K562 (cell line): ENCODE measurements at regions not wholly inside any gene's neighbourhood (a gene's known extent, or its start where the extent isn't known, plus 50 kb on each side); places are given as distances from the start of the nearest gene placed in this dataset.
A peak's percentile ranks its signal among the peaks of the same experiment; 100 is the strongest.

ENCODE experiments used
- ATAC-seq: fragments of 200-7000 bp; cut with Tn5 transposase; 3 replicates; pipeline ENCODE4 v1.9.1; 2020; ENCODE audit warnings: moderate library complexity
- BruUV-seq: library from RNA; stranded (reverse); fragments of 400-500 nt; replicated peaks from 2 replicates; lab custom pipeline; 2021; lab: Mats Ljungman, UMichigan
- CTCF ChIA-PET: fragments of 300-600 bp; formaldehyde crosslinking; extraction: SDS; loops from one replicate; lab custom pipeline; 2021; ENCODE audit warnings: low intra/inter-chr PET ratio; lab: Yijun Ruan, JAX
- POLR2A ChIA-PET: fragments of 300-600, 350-650 bp; sonication (Branson Sonifier 250); formaldehyde crosslinking; extraction: SDS; loops from one replicate; lab custom pipeline; 2021; ENCODE audit warnings: antibody characterized with exemption, inconsistent platforms; lab: Yijun Ruan, JAX
- DNase-seq, 4 experiments: peaks; one replicate each; pipeline versions ENCODE4 v3.0.0 to v3.0.0-alpha.2; 2011 to 2018; ENCODE audit warnings: low spot score in 3 of 4, mixed read lengths in 3 of 4; ENCODE audit errors: extremely low read depth in 1 of 4
- FAIRE-seq: peaks from 2 replicates; lab custom pipeline; 2011; peaks lifted over from hg19 to GRCh38; lab: Jason Lieb, UNC
- H2AFZ ChIP-seq: 2 replicates; pipeline ENCODE4 v1.6.0; 2011; ENCODE audit warnings: low read depth, low read length, control low read depth, inconsistent platforms
- H3K27ac ChIP-seq: fragments of 200-600 bp; 3 replicates; pipeline ENCODE4 v1.8.0; 2011; ENCODE audit warnings: low read depth, mild to moderate bottlenecking, control low read depth, inconsistent platforms, low read length, moderate library complexity, mixed read lengths; ENCODE audit errors: extremely low read depth
- H3K27me3 ChIP-seq, 2 experiments: fragments of 300-600 bp in 1 of 2; 2 replicates in 1 of 2; 3 replicates in 1 of 2; pipeline versions ENCODE4 v1.6.0 to v1.8.0; 2011; ENCODE audit warnings: inconsistent platforms in 2 of 2, low read length in 2 of 2, mild to moderate bottlenecking in 1 of 2, mixed read lengths in 1 of 2, moderate library complexity in 1 of 2; ENCODE audit not compliant: control insufficient read depth in 2 of 2, insufficient read depth in 2 of 2
- H3K36me3 ChIP-seq: fragments of 300-600 bp; 3 replicates; pipeline ENCODE4 v1.8.0; 2011; ENCODE audit warnings: mild to moderate bottlenecking, low read length, inconsistent platforms; ENCODE audit not compliant: control insufficient read depth, insufficient read depth
- H3K4me1 ChIP-seq, 2 experiments: fragments of 200-600 bp in 1 of 2; replicated peaks in 1 of 2; 2 replicates in 1 of 2; 3 replicates in 1 of 2; pipeline versions ENCODE4 v1.5.1 to v1.8.0; 2011; ENCODE audit warnings: inconsistent platforms in 2 of 2, low read length in 2 of 2, mild to moderate bottlenecking in 1 of 2, mixed read lengths in 1 of 2, moderate library complexity in 1 of 2; ENCODE audit not compliant: control insufficient read depth in 2 of 2, insufficient read depth in 2 of 2
- H3K4me2 ChIP-seq: 2 replicates; pipeline ENCODE4 v1.6.1; 2011; ENCODE audit warnings: low read length, control low read depth, inconsistent platforms, mixed read lengths; ENCODE audit not compliant: insufficient read depth
- H3K4me3 ChIP-seq: fragments of 200-600 bp; sonication (generic), shearing (Covaris generic); 2 replicates; pipeline ENCODE4 v1.5.1; 2016; ENCODE audit warnings: control low read depth, inconsistent platforms
- H3K79me2 ChIP-seq: fragments of 200-600 bp; 3 replicates; pipeline ENCODE4 v1.8.0; 2011; ENCODE audit warnings: low read length, inconsistent platforms; ENCODE audit not compliant: control insufficient read depth, insufficient read depth
- H3K9ac ChIP-seq, 2 experiments: 2 replicates each; pipeline versions ENCODE4 v1.6.0 to v1.6.1; 2011; ENCODE audit warnings: low read depth in 2 of 2, low read length in 2 of 2, control low read depth in 1 of 2, inconsistent platforms in 1 of 2, mild to moderate bottlenecking in 1 of 2, mixed read lengths in 1 of 2; ENCODE audit not compliant: insufficient read depth in 1 of 2
- H3K9me1 ChIP-seq: one replicate; pipeline ENCODE4 v1.6.0; 2011; ENCODE audit warnings: inconsistent platforms, mild to moderate bottlenecking, low read length, moderate library complexity; ENCODE audit not compliant: control insufficient read depth, insufficient read depth
- H3K9me3 ChIP-seq: replicated peaks from 2 replicates; pipeline ENCODE4 v1.5.1; 2011; ENCODE audit warnings: low read depth, low read length, inconsistent platforms; ENCODE audit not compliant: control insufficient read depth, insufficient read depth
- H4K20me1 ChIP-seq: replicated peaks from 2 replicates; pipeline ENCODE4 v1.6.1; 2011; ENCODE audit warnings: low read length, inconsistent platforms, mixed read lengths; ENCODE audit not compliant: control insufficient read depth, insufficient read depth
- CSDE1 ChIP-seq, 2 experiments: fragments of 450-650 bp; IDR thresholded peaks; 2 replicates each; pipeline ENCODE4 v1.6.1; 2016; ENCODE audit warnings: mild to moderate bottlenecking in 1 of 2
- IFI16 ChIP-seq: fragments of 250-450 bp; sonication (Bioruptor Pico); IDR thresholded peaks from 2 replicates; pipeline ENCODE4 v2.1.2; 2022; ENCODE audit warnings: mild to moderate bottlenecking, inconsistent platforms
- LARP7 ChIP-seq: fragments of 450-650 bp; IDR thresholded peaks from 2 replicates; pipeline ENCODE4 v1.6.1; 2016
- MAZ ChIP-seq, 2 experiments: fragments of 450-650 bp in 1 of 2; sonication (generic) in 1 of 2; formaldehyde crosslinking; IDR thresholded peaks in 1 of 2; conservative IDR thresholded peaks in 1 of 2; 2 replicates each; pipeline versions ENCODE4 v1.4.0 to v1.5.0; 2020; ENCODE audit warnings: mild to moderate bottlenecking in 1 of 2, missing genetic modification reagents in 1 of 2
- MTA1 ChIP-seq: fragments of 450-650 bp; IDR thresholded peaks from 2 replicates; pipeline ENCODE4 v1.6.1; 2017; ENCODE audit warnings: borderline replicate concordance
- NCOA4 ChIP-seq: fragments of 450-650 bp; IDR thresholded peaks from 2 replicates; pipeline ENCODE4 v1.6.1; 2018; ENCODE audit warnings: mild to moderate bottlenecking; ENCODE audit not compliant: partially characterized antibody
- PHB ChIP-seq: fragments of 250-450 bp; sonication (Bioruptor Pico); IDR thresholded peaks from 2 replicates; pipeline ENCODE4 v1.5.0; 2021
- POLR2H ChIP-seq: IDR thresholded peaks from 2 replicates; pipeline ENCODE4 v1.6.1; 2016; ENCODE audit warnings: missing genetic modification characterization, low read depth, mild to moderate bottlenecking, control low read depth, missing compliant biosample characterization, moderate library complexity
- SIX5 ChIP-seq, 2 experiments: IDR thresholded peaks; 2 replicates each; pipeline ENCODE4 v1.6.1; 2011; ENCODE audit warnings: low read length in 2 of 2, borderline replicate concordance in 1 of 2, low read depth in 1 of 2, mild to moderate bottlenecking in 1 of 2, moderate library complexity in 1 of 2; ENCODE audit not compliant: insufficient read depth in 1 of 2
- ZNF695 ChIP-seq: fragments of 450-650 bp; formaldehyde crosslinking; IDR thresholded peaks from 2 replicates; pipeline ENCODE4 v1.4.0; 2020; ENCODE audit warnings: mild to moderate bottlenecking, moderate library complexity
- WGBS: fragments of 100-300 bp; shearing (Covaris generic); methylation state at CpG from one replicate; pipeline ENCODE4 v1.1.6; 2016; ENCODE audit warnings: low coverage, mixed read lengths; ENCODE audit not compliant: insufficient coverage; ENCODE audit errors: missing lambda C conversion rate; 5-methylcytosine and 5-hydroxymethylcytosine counted together
- in situ Hi-C: fragments of 300-500 bp; cut with MboI; formaldehyde crosslinking; loops from 4 replicates; pipeline ENCODE4 v1.15.0; 2018; ENCODE audit warnings: inconsistent platforms, mixed read lengths
- intact Hi-C: fragments of 100-400 bp; cut with micrococcal nuclease; formaldehyde crosslinking; loops from 2 replicates; pipeline ENCODE4 v1.14.2; 2022
- TF ChIP-seq, protein P1 (sequence below): fragments of 200-400 bp; formaldehyde crosslinking; IDR thresholded peaks from 2 replicates; pipeline ENCODE4 v1.6.1; 2017; ENCODE audit warnings: mild to moderate bottlenecking, low read depth, low read length, moderate library complexity
- TF ChIP-seq, protein P2 (sequence below): fragments of 450-650 bp; IDR thresholded peaks from 2 replicates; pipeline ENCODE4 v1.6.1; 2016; ENCODE audit warnings: borderline replicate concordance
- TF ChIP-seq, protein P3 (sequence below): fragments of 450-650 bp; formaldehyde crosslinking; conservative IDR thresholded peaks from 2 replicates; pipeline ENCODE4 v1.4.0; 2022; ENCODE audit warnings: mild to moderate bottlenecking, missing genetic modification characterization
- TF ChIP-seq, protein P4 (sequence below), 2 experiments: fragments of 450-650 bp; IDR thresholded peaks; 2 replicates each; pipeline ENCODE4 v1.6.1; 2016

DNA sequence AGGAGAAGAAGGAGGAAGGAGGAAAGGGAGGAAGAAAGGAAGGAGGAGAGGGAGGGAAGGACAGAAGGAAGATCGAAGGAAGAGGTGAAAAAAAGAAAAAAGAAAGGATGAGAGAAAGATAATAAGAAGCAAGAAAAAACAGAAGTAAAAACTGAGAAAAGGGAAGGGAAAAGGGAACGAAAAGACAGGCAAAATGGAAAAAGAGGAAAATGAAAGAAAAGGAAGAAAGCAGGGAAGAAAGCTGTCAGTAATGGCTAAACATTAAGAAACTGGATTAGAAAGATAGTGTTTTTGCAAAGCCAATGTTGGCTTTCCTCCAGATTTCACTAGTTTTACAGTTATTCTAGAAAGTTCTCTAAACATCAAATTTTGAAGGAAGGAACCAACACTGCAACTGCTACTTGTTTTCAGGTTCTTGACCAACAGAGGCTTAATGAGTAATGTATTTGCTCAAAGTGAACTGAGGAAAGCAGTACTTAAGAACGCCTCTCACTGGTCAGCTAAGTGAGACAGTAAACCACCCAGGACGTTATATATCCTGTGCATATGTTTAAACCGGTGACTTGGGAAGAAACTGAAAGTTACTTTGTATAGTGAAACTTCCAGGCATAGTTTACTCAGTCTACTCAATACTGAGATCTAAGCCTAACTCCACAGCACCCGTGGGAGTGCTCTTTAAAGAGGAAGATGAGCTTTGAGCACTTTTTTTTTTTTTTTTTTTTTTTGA, 286.2 kb upstream of the TRIB2 start:
- intact Hi-C loops = loop anchor here (5.0 to 10.0 kb wide), 2 partner anchors 256 to 502 kb away; no protein-coding TSS in a partner anchor
- BruUV-seq = no TSS peak
- TF ChIP-seq NCOA4 = peak; percentile 49
- TF ChIP-seq PHB (CRISPR knock-in tag) = no peak
- TF ChIP-seq MAZ (CRISPR knock-in tag; conservative IDR thresholded peaks at IDR 0.05 in 1 of 2, IDR thresholded peaks at IDR 0.05 in 1 of 2) = 0 out of 4 replicates have a peak, but pooled peaks of 1 of the 2 experiments have one; percentile 20
- TF ChIP-seq CSDE1 (IDR thresholded peaks at IDR 0.05) = 0 out of 4 replicates have a peak, but pooled peaks of 1 of the 2 experiments have one; percentile 54
- peak; percentile 63; the same call in 1 of the 2 replicates for TF ChIP-seq MTA1
- TF ChIP-seq ZNF695 = no peak
- TF ChIP-seq, protein P1, sequence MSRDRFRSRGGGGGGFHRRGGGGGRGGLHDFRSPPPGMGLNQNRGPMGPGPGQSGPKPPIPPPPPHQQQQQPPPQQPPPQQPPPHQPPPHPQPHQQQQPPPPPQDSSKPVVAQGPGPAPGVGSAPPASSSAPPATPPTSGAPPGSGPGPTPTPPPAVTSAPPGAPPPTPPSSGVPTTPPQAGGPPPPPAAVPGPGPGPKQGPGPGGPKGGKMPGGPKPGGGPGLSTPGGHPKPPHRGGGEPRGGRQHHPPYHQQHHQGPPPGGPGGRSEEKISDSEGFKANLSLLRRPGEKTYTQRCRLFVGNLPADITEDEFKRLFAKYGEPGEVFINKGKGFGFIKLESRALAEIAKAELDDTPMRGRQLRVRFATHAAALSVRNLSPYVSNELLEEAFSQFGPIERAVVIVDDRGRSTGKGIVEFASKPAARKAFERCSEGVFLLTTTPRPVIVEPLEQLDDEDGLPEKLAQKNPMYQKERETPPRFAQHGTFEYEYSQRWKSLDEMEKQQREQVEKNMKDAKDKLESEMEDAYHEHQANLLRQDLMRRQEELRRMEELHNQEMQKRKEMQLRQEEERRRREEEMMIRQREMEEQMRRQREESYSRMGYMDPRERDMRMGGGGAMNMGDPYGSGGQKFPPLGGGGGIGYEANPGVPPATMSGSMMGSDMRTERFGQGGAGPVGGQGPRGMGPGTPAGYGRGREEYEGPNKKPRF = no peak
- TF ChIP-seq, protein P2, sequence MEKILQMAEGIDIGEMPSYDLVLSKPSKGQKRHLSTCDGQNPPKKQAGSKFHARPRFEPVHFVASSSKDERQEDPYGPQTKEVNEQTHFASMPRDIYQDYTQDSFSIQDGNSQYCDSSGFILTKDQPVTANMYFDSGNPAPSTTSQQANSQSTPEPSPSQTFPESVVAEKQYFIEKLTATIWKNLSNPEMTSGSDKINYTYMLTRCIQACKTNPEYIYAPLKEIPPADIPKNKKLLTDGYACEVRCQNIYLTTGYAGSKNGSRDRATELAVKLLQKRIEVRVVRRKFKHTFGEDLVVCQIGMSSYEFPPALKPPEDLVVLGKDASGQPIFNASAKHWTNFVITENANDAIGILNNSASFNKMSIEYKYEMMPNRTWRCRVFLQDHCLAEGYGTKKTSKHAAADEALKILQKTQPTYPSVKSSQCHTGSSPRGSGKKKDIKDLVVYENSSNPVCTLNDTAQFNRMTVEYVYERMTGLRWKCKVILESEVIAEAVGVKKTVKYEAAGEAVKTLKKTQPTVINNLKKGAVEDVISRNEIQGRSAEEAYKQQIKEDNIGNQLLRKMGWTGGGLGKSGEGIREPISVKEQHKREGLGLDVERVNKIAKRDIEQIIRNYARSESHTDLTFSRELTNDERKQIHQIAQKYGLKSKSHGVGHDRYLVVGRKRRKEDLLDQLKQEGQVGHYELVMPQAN = peak; percentile 68
- no peak for TF ChIP-seq SIX5 (IDR thresholded peaks at IDR 0.05; ENCODE audit: borderline replicate concordance in 1 of 2, insufficient read depth in 1 of 2, low read depth in 1 of 2, low read length in 2 of 2)
- TF ChIP-seq IFI16 (CRISPR knock-in tag) = no peak
- peak; percentile 85; the same call in 1 of the 2 replicates for TF ChIP-seq LARP7
- TF ChIP-seq, protein P3, sequence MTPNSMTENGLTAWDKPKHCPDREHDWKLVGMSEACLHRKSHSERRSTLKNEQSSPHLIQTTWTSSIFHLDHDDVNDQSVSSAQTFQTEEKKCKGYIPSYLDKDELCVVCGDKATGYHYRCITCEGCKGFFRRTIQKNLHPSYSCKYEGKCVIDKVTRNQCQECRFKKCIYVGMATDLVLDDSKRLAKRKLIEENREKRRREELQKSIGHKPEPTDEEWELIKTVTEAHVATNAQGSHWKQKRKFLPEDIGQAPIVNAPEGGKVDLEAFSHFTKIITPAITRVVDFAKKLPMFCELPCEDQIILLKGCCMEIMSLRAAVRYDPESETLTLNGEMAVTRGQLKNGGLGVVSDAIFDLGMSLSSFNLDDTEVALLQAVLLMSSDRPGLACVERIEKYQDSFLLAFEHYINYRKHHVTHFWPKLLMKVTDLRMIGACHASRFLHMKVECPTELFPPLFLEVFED (CRISPR knock-in tag) = peak; percentile 84
- TF ChIP-seq, protein P4, sequence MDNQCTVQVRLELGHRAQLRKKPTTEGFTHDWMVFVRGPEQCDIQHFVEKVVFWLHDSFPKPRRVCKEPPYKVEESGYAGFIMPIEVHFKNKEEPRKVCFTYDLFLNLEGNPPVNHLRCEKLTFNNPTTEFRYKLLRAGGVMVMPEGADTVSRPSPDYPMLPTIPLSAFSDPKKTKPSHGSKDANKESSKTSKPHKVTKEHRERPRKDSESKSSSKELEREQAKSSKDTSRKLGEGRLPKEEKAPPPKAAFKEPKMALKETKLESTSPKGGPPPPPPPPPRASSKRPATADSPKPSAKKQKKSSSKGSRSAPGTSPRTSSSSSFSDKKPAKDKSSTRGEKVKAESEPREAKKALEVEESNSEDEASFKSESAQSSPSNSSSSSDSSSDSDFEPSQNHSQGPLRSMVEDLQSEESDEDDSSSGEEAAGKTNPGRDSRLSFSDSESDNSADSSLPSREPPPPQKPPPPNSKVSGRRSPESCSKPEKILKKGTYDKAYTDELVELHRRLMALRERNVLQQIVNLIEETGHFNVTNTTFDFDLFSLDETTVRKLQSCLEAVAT (IDR thresholded peaks at IDR 0.05) = peak; percentile 35 to 83; a peak in 2 of 4 replicates
- no peak for TF ChIP-seq POLR2H (tag)

More for the DNA sequence above, 286.2 kb upstream of the TRIB2 start:
- Histone ChIP-seq H3K4me2 (peak overlapping the region; percentile 10), H3K4me1 (peaks cover 15 to 25% of the 10 kb centered on the region in 2 experiments), H3K4me3 (no peak overlapping the region), H3K9me3 (no peaks in the 10 kb centered on the region), H3K36me3 (no peaks in the 10 kb centered on the region; the same call in 2 of the 3 replicates), H3K27ac (peak overlapping the region; percentile 54), H3K79me2 (no peaks in the 10 kb centered on the region; the same call in 2 of the 3 replicates), H3K9me1 (no peaks in the 10 kb centered on the region), H3K27me3 (no peaks in the 10 kb centered on the region), H2AFZ (peak overlapping the region; percentile 73), H4K20me1 (no peaks in the 10 kb centered on the region), H3K9ac (peak overlapping the region in 1 of 2 experiments; percentile 15; a peak in 1 of 4 replicates)
- 48% methylated on average over 6 of the region's 6 CpGs for WGBS
- CTCF ChIA-PET = no interaction called here
- POLR2A ChIA-PET = no interaction called here
- ATAC-seq = peak; percentile 77
- DNase-seq = peak in 2 of 4 experiments; percentile 30 to 45
- FAIRE-seq = peak; percentile 11
- in situ Hi-C loops = no loop called here
